HG02759 (cell line): ENCODE measurements at regions not wholly inside any gene's neighbourhood (a gene's known extent, or its start where the extent isn't known, plus 50 kb on each side); places are given as distances from the start of the nearest gene placed in this dataset.

Experiments used
- ATAC-seq: cut with Tn5 transposase; IDR thresholded peaks from one replicate; pipeline ENCODE4 v1.9.1; 2021; ENCODE audit warnings: mild to moderate bottlenecking, moderate library complexity; ENCODE audit not compliant: unreplicated experiment

DNA sequence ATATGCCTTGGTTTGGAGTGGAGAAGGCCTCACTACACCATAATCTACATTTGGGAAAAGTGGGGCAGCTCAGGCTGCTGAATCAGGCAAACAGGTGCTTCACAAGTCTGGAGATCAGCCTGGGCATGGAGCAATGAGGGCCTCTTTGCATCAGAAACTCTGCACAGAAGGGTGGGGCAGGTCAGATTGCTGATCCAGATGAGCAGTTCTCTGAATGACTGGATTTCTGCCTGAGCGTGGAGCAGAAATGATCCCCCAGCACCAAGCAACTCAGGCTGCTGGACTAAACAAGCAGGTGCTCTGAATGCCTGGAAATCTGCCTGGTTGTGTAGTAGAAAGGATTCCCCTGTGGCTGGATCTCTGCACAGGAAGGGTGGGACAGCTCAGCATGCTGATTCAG is 605.3 kb upstream of the ZNF804A start:
- peak; percentile 77 for ATAC-seq

GRCh38 chr2:183995632-183996031 is 602.7 kb upstream of the ZNF804A start:
- no peak for ATAC-seq

GRCh38 chr2:183996825-183997793 is 601.2 kb upstream of the ZNF804A start:
- no peak for ATAC-seq

- peak; percentile 90 for ATAC-seq
These were observed 600.1 kb upstream of the ZNF804A start for GRCh38 chr2:183998041-183998796.

DNA sequence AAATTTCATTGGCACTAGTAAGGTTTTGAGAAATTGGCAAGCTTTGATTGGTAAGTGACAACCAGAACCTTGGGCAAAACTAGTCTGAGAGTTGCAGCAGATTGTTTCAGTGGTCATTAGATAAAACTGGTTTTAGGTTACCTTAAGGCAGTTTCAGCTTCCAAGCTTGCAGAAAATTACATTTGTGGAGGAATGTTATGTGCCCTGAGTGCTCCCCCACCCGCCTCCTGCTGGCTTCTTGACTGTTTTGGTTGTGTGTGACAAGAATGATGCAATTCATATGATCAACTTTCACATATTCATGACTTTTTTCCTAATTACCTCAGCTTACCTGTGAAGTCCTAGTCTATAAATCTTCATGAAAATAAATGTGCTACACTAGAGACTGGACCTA is 599.5 kb upstream of the ZNF804A start:
- peak; percentile 21 for ATAC-seq

DNA sequence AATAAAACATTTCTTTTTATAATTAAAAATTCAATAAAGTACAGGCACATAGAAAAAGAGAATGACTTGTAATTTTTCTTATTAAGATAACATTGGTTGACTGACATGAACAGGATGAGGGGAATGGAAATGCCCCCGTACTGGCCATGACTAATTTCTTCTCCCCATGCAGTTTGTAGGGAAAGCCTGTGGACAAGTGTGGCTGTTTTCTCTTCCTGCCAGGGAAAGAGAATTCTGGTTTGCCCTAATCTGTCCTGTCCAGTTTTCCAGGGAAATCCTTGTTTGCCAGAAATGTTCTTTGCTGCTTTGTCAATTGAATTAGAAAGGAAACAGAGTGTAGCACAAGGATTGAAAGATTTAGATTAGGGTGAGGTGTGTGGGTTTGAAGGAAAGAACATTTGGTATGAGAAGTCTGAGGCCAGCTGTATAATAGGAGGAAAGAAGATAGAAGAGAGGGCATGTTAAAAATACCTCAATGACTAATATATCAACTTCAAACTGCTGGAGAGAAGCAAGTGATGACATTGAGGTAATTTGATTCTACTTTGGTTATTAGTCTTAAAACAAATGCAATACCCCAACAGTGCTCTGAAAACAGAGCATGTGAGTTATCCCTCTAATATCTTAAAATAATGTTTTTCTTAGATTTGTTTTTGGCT is 593.9 kb upstream of the ZNF804A start:
- ATAC-seq = peak; percentile 88

DNA sequence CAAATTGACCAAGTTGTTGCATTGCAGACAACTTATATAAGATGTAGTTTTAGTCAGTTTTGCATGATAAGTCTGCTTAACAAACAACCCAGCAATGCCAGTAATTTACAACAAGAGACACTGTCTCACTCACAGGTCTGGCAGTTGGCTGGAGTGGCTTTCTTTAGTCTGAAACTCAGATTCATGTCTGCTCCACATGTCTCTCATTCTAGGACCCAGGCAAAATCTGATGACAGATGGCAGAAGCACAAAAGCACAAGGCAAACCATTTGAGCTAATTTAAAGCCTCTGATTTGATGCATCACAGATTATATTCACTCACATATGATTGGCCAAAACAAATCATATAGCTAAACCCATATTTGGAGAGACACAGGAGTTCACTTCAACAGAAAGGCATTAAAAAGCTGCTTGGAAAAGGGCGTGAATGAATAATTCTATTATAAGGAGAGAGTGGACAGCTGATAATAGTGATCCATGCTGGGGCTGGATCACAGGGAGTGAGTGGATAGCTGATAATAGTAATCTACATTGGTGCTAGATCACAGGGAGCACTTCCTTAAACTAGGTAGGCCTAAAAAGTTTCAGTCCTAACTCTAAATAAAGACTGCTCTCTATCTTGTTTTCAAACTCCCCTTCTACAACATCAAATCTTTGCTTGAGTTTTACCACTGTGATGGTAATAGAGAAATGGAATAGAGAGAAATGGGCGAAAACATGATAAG is 593.2 kb upstream of the ZNF804A start:
- peak; percentile 48 for ATAC-seq

DNA sequence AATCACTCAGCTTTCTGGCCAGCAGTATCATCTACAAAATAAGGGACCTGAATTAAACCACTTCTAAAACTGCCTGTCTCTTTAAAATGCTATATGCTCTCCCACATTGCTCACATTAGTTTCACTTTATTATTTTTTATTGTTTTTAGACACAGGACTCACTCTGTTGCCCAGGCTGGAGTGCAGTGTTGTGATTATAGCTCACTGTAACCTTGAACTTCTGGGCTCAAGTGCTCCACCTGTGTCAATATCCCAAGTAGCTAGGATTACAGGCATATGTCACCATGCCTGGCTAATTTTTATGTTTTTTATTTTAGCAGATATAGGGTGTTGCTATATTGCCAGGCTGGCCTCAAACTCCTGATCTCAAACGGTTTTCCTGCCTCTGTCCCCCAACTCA is 591.3 kb upstream of the ZNF804A start:
- ATAC-seq = no peak

DNA sequence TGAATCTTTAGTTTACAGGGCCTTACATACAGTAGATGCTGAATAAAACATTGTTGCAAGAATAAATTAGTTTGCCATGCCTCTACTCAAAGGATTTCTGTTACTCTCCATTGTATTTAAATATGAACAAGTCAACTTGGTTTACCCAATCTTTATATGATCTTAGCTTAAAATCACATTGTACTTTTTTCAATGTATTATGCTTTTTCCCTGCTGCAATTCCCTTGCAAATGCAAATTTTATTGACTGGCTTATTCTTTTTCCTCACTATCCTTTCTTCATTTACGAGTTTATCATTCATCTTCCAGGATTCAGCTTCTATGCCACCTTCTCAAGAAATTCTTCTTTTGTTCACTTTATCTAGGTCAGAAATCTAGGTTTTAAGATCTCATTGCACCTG is 571.4 kb upstream of the ZNF804A start:
- ATAC-seq = no peak

DNA sequence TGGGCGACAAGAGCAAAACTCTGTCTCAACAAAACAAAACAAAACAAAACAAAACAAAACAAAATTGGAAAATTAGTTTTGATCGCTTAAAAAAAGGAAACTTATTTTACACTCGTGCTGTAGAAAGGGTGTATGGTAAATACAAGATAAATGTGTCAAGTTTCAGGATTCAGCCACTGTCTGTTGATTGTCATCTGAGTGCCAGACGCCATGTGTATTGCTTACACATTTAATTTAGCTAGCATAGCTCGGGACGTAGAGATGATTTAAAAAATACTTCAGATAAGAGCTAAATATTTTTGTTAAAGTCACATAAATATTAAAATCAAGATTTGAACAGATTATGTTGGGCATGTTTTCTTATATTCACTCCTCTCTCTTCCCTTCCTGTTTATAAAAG is 568.1 kb upstream of the ZNF804A start:
- ATAC-seq = no peak

- no peak for ATAC-seq
These were observed 567.3 kb upstream of the ZNF804A start for GRCh38 chr2:184030989-184031388.

DNA sequence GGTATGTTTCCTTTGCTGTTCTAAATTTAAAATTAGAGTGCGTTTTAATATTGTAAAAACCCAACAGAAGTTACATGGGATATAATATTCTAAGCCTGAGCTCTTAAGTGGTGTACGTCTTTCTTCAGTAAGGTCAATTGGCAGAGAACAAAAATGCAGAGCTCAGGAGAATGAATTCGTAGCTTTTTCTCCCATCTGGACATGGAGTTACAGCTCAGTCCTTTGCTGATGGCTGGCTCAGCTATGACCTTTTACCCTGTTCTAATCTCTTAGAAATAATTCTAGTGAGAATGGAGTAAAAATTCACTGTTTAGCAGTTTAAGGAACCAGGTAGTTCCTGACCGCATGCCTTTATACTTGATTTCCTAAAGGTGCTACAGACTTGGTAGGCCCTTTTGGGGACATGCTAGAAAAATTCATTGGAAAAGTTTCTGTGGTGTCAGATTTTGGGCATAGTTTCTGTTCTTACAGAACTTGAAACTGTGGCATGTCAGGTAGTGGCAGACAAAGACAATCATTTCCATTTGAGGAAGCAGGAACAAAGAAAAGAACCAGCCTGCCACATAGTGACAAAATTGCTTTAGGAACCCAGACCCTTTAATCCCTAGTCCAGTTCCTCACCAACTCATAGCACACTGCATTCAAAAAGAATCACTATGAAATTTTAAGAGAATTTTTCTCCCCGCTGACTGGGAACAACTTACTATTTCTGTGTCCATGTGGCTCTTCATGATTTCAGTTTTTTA is 566.8 kb upstream of the ZNF804A start:
- no peak for ATAC-seq

GRCh38 chr2:184032983-184033382 is 565.3 kb upstream of the ZNF804A start:
- no peak for ATAC-seq

GRCh38 chr2:184037273-184037672 is 561.1 kb upstream of the ZNF804A start:
- ATAC-seq = no peak

GRCh38 chr2:184039493-184039892 is 558.8 kb upstream of the ZNF804A start:
- no peak for ATAC-seq

DNA sequence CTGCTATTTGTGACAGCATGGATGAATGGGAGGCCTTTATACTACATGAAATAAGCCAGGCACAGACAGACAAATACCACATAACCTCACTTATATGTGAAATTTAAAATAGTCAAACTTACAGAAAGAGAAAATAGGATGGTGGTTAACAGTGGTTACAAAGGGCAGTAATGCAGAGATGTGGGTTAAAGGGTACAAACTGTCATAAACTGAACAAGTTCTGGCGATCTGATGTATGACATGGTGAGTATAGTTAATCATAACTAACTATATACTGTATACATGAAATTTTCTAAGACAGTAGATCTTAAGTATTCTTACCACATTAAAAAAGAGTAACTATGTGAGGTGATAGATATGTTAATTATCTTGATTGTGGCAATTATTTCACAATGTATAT is 558.1 kb upstream of the ZNF804A start:
- no peak for ATAC-seq

GRCh38 chr2:184041077-184041476 is 557.3 kb upstream of the ZNF804A start:
- no peak for ATAC-seq

- no peak for ATAC-seq
These were observed 556.6 kb upstream of the ZNF804A start for GRCh38 chr2:184041777-184042176.

- no peak for ATAC-seq
These were observed 550.8 kb upstream of the ZNF804A start for GRCh38 chr2:184047536-184047935.

- ATAC-seq = no peak
These were observed 548.8 kb upstream of the ZNF804A start for GRCh38 chr2:184049566-184049965.
